ENCODE measurements at regions not wholly inside any gene's neighbourhood (a gene's known extent, or its start where the extent isn't known, plus 50 kb on each side); places are given as distances from the start of the nearest gene placed in this dataset.
A peak's percentile ranks its signal among the peaks of the same experiment; 100 is the strongest.

DNA sequence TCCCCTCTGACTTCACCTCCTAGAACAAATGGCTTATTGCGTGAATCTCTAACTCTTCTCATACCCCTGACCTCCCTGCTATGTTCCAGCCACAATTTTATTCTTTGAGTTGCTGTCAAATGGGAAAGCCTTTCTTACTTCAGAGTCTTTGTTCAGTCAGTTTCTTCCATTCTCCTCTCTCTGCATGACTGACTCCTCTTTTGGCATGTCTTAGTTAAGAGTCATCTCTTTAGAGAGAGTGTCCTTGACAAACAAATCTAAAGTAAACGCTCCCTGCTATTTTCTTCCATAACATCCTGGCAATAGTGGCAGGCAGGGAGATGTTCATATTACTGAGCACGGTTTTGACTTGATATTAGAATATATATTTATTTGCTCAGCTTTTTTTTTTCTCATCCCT lies 170.7 kb upstream of the ERBB4 start:
- TF ChIP-seq, protein P1, sequence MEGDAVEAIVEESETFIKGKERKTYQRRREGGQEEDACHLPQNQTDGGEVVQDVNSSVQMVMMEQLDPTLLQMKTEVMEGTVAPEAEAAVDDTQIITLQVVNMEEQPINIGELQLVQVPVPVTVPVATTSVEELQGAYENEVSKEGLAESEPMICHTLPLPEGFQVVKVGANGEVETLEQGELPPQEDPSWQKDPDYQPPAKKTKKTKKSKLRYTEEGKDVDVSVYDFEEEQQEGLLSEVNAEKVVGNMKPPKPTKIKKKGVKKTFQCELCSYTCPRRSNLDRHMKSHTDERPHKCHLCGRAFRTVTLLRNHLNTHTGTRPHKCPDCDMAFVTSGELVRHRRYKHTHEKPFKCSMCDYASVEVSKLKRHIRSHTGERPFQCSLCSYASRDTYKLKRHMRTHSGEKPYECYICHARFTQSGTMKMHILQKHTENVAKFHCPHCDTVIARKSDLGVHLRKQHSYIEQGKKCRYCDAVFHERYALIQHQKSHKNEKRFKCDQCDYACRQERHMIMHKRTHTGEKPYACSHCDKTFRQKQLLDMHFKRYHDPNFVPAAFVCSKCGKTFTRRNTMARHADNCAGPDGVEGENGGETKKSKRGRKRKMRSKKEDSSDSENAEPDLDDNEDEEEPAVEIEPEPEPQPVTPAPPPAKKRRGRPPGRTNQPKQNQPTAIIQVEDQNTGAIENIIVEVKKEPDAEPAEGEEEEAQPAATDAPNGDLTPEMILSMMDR (IDR thresholded peaks at IDR 0.05; ENCODE audit: control extremely low read depth, extremely low read depth, low read depth, missing control alignments), result no peak
- ChIA-PET CTCF (no interaction called here), POLR2A (interaction anchor here (0.6 kb wide), 1 partner anchor 313 kb away, joined by 4 read pairs; no protein-coding TSS in a partner anchor)

DNA sequence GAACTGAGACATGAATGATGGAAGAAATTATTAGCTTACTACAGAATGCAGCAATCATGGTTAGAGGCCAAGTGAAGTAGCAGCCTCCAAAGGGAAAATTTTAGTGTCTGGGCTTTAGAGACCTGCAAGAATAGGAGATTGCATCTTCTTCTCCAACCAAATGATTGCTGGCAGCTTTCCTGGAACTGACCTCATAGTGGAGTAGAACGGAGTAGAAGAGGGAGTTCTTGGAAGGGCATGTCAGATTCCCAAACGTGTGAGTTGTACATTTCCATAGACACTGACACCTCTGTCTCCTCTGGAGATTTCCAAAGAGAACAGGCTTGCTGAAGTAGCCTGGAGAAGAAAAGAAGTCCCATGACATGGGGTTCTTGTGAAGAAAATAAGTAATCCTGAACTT lies 169.8 kb upstream of the ERBB4 start:
- CTCF ChIA-PET, result interaction anchor here (0.9 kb wide), 1 partner anchor 12 kb away, joined by 3 read pairs; no protein-coding TSS in a partner anchor

More for the DNA sequence above, 170.7 kb upstream of the ERBB4 start:
- DNase-seq (ENCODE audit: extremely low spot score), result no peak

DNA sequence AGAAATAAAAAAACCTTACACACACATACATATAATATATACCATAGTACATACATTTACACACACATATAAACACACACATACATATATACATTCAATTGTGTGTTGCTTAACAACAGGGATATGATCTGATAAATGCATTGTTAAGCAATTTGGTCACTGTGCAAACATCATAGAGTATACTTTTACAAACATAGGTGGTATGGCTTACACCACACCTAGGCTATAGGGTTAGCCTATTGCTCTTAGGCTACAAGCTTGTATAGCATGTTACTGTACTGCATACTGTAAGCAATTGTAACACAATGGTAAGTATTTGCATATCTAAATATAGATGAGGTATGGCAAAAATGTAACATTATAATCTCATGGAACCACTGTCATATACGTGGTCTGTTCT lies 156.8 kb upstream of the ERBB4 start:
- ChIA-PET POLR2A (no interaction called here), CTCF (interaction anchor here (1.3 kb wide), 1 partner anchor 13 kb away, joined by 3 read pairs; no protein-coding TSS in a partner anchor)
- DNase-seq (ENCODE audit: extremely low spot score), result no peak
- TF ChIP-seq, protein P1 (IDR thresholded peaks at IDR 0.05; ENCODE audit: control extremely low read depth, extremely low read depth, low read depth, missing control alignments), result no peak

More for the DNA sequence above, 169.8 kb upstream of the ERBB4 start:
- TF ChIP-seq, protein P1 (IDR thresholded peaks at IDR 0.05; ENCODE audit: control extremely low read depth, extremely low read depth, low read depth, missing control alignments), result no peak
- DNase-seq (ENCODE audit: extremely low spot score), result no peak
- POLR2A ChIA-PET, result no interaction called here

DNA sequence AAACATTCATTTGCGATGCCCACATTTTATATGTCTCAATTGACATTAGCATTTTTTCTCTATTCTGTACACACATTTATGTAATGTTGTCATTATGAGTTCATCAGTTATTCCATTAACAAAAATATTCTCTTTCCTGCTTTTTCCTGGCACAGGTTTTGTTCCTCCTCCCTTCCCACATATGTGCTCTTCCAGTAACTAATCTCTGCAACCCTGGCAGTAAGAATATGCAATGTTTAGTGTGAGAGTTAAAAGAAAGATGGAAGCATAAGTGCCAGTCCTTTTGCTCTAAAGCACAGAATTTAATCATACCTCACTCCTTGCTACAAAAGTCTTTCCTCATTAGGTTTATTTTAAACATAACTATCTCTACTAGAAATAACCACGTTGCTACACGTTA lies 155.8 kb upstream of the ERBB4 start:
- no peak for DNase-seq (ENCODE audit: extremely low spot score)
- CTCF ChIA-PET, result no interaction called here
- POLR2A ChIA-PET, result no interaction called here
- TF ChIP-seq, protein P1 (IDR thresholded peaks at IDR 0.05; ENCODE audit: control extremely low read depth, extremely low read depth, low read depth, missing control alignments), result no peak

DNA sequence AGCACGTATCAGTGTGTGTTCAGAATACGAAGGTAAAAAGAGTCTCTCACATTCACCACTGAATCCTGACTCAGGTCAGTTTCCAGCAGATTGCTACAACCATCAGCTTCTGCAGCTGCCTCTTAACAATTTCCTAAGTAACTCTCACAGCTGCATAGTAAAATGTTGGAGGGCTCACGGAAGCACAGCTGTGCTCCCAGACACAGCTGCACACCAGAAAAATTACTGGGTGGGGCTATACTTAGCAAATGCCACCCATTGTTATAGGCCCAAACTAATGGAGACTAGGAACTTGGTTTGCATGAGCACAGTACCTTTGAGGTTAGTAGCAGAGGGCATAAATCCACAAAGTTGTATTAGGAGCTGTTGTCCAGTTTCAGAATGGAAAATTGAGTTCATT lies 153.9 kb upstream of the ERBB4 start:
- TF ChIP-seq, protein P1 (IDR thresholded peaks at IDR 0.05; ENCODE audit: control extremely low read depth, extremely low read depth, low read depth, missing control alignments), result no peak
- no peak for DNase-seq (ENCODE audit: extremely low spot score)
- ChIA-PET CTCF (interaction anchor here (1.2 to 1.4 kb wide), 4 partner anchors 9 to 25 kb away, joined by 3 to 5 read pairs (median 4); no protein-coding TSS in a partner anchor), POLR2A (no interaction called here)

DNA sequence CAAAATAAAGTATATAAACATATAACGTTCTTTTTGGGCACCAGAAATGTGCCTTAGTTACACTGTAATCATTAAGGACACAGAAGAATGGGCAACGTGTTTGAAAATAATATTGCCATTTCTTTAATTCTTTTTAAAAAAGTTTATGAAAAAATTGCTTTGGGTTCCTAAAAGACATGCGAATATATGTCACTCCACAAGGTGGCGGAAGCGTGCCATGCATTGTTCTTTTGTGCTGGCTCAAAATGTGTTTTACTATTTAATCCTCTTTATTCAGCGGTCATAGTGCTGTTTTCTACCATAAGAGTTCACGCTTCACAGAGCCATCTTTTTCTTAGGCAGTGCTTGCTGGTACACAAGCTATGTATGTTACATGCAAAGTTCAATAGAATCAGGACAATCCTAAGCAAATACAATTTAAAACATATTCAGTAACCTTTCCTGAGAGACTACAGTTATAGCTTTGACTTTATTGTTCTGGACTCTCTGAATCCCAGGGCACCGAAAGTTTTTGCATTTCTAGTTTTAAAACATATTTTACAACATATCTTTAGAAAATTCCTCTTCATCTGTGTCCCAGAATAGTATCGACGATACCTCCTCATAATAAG lies 147.8 kb upstream of the ERBB4 start:
- peak; percentile 70 for DNase-seq (ENCODE audit: extremely low spot score)

More for the DNA sequence above, 147.8 kb upstream of the ERBB4 start:
- TF ChIP-seq, protein P1 (IDR thresholded peaks at IDR 0.05; ENCODE audit: control extremely low read depth, extremely low read depth, low read depth, missing control alignments), result peak; percentile 67
- ChIA-PET CTCF (interaction anchor here (0.7 to 1.4 kb wide), 16 partner anchors 13 to 597 kb away, joined by 3 to 9 read pairs (median 4); no protein-coding TSS in a partner anchor), POLR2A (no interaction called here)
